K562 (cell line): ENCODE measurements at regions not wholly inside any gene's neighbourhood (a gene's known extent, or its start where the extent isn't known, plus 50 kb on each side); places are given as distances from the start of the nearest gene placed in this dataset.

Experiments used
- BHLHE40 ChIP-seq: IDR thresholded peaks from 2 replicates; pipeline ENCODE4 v1.6.1; 2011; ENCODE audit warnings: low read length, improper control_type of control experiment
- HNRNPLL ChIP-seq: fragments of 200-400 bp; formaldehyde crosslinking; IDR thresholded peaks from 2 replicates; pipeline ENCODE4 v1.6.1; 2017; ENCODE audit warnings: low read length, low read depth, mild to moderate bottlenecking; ENCODE audit not compliant: poor library complexity, severe bottlenecking
- MTF1 ChIP-seq: fragments of 250-450 bp; sonication (Bioruptor Pico); IDR thresholded peaks from 2 replicates; pipeline ENCODE4 v1.9.0; 2021; ENCODE audit warnings: moderate library complexity, mild to moderate bottlenecking, inconsistent platforms, borderline replicate concordance
- NR4A1 ChIP-seq, 2 experiments: fragments of 250-450 bp in 1 of 2; fragments of 450-650 bp in 1 of 2; sonication (Bioruptor Pico) in 1 of 2; IDR thresholded peaks; 2 replicates each; pipeline versions ENCODE4 v1.4.0 to v1.6.1; 2016 to 2020; ENCODE audit warnings: mild to moderate bottlenecking in 2 of 2, missing compliant biosample characterization in 1 of 2, missing genetic modification characterization in 1 of 2, moderate library complexity in 1 of 2
- RBM25 ChIP-seq: fragments of 200-400 bp; formaldehyde crosslinking; IDR thresholded peaks from 2 replicates; pipeline ENCODE4 v1.6.1; 2018; ENCODE audit warnings: low read length, low read depth, moderate library complexity; ENCODE audit not compliant: severe bottlenecking
- SIN3B ChIP-seq: fragments of 450-650 bp; IDR thresholded peaks from 2 replicates; pipeline ENCODE4 v1.6.1; 2017; ENCODE audit warnings: low read depth, mild to moderate bottlenecking, moderate library complexity
- ZNF561 ChIP-seq: fragments of 450-650 bp; formaldehyde crosslinking; conservative IDR thresholded peaks from 2 replicates; pipeline ENCODE4 v1.4.0; 2020; ENCODE audit warnings: mild to moderate bottlenecking, moderate library complexity
- TF ChIP-seq, protein P1 (sequence below): fragments of 450-650 bp; formaldehyde crosslinking; IDR thresholded peaks from 2 replicates; pipeline ENCODE4 v1.4.0; 2022; ENCODE audit warnings: missing genetic modification characterization
- TF ChIP-seq, protein P2 (sequence below): fragments of 250-450 bp; sonication (Bioruptor Pico); IDR thresholded peaks from 2 replicates; pipeline ENCODE4 v1.8.0; 2021; ENCODE audit warnings: moderate library complexity, mild to moderate bottlenecking, inconsistent platforms
- TF ChIP-seq, protein P3 (sequence below), 3 experiments: IDR thresholded peaks in 2 of 3; conservative IDR thresholded peaks in 1 of 3; 2 replicates each; pipeline ENCODE4 v1.5.1; 2011 to 2012; ENCODE audit warnings: low read length in 3 of 3, mild to moderate bottlenecking in 3 of 3, control low read depth in 2 of 3, improper control_type of control experiment in 1 of 3, inconsistent platforms in 1 of 3, low read depth in 1 of 3, mixed read lengths in 1 of 3, moderate library complexity in 1 of 3; ENCODE audit not compliant: insufficient read depth in 2 of 3
- TF ChIP-seq, protein P4 (sequence below): fragments of 450-650 bp; formaldehyde crosslinking; IDR thresholded peaks from 2 replicates; pipeline ENCODE4 v1.4.0; 2020; ENCODE audit warnings: mild to moderate bottlenecking

DNA sequence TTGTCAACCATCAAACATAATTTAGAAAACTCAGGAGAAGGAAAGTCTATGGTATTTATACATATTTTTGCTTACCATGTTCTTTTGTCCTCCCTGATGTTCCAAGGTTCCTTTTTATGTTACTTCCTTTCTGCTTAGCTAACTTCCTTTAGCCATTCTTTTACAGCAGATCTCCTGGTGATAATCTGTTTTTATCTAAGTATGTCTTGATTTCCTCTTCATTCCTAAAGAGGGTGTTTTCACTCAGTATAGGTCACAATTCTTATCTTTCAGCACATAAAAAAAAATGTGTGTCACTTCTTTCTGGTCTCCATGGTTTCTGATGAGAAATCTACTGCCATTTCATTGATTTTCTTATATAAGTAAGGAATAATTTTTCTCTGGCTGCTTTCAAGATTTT, 384.4 kb upstream of the PDE4D start:
- TF ChIP-seq RBM25 (no peak), NR4A1 (CRISPR knock-in tag; IDR thresholded peaks at IDR 0.05) (no peak), NR4A1 (tag; IDR thresholded peaks at IDR 0.05) (no peak), BHLHE40 (no peak), HNRNPLL (no peak), MTF1 (CRISPR knock-in tag) (no peak), ZNF561 (CRISPR knock-in tag) (no peak), SIN3B (no peak)
- TF ChIP-seq, protein P1, sequence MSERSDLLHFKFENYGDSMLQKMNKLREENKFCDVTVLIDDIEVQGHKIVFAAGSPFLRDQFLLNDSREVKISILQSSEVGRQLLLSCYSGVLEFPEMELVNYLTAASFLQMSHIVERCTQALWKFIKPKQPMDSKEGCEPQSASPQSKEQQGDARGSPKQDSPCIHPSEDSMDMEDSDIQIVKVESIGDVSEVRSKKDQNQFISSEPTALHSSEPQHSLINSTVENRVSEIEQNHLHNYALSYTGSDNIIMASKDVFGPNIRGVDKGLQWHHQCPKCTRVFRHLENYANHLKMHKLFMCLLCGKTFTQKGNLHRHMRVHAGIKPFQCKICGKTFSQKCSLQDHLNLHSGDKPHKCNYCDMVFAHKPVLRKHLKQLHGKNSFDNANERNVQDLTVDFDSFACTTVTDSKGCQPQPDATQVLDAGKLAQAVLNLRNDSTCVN (CRISPR knock-in tag), result no peak
- TF ChIP-seq, protein P2, sequence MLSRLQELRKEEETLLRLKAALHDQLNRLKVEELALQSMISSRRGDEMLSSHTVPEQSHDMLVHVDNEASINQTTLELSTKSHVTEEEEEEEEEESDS (CRISPR knock-in tag), result no peak
- TF ChIP-seq, protein P3, sequence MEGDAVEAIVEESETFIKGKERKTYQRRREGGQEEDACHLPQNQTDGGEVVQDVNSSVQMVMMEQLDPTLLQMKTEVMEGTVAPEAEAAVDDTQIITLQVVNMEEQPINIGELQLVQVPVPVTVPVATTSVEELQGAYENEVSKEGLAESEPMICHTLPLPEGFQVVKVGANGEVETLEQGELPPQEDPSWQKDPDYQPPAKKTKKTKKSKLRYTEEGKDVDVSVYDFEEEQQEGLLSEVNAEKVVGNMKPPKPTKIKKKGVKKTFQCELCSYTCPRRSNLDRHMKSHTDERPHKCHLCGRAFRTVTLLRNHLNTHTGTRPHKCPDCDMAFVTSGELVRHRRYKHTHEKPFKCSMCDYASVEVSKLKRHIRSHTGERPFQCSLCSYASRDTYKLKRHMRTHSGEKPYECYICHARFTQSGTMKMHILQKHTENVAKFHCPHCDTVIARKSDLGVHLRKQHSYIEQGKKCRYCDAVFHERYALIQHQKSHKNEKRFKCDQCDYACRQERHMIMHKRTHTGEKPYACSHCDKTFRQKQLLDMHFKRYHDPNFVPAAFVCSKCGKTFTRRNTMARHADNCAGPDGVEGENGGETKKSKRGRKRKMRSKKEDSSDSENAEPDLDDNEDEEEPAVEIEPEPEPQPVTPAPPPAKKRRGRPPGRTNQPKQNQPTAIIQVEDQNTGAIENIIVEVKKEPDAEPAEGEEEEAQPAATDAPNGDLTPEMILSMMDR (IDR thresholded peaks at IDR 0.05 in 2 of 3, conservative IDR thresholded peaks at IDR 0.05 in 1 of 3; ENCODE audit: insufficient read depth in 2 of 3, low read depth in 1 of 3, low read length in 3 of 3), result no peak
- TF ChIP-seq, protein P4, sequence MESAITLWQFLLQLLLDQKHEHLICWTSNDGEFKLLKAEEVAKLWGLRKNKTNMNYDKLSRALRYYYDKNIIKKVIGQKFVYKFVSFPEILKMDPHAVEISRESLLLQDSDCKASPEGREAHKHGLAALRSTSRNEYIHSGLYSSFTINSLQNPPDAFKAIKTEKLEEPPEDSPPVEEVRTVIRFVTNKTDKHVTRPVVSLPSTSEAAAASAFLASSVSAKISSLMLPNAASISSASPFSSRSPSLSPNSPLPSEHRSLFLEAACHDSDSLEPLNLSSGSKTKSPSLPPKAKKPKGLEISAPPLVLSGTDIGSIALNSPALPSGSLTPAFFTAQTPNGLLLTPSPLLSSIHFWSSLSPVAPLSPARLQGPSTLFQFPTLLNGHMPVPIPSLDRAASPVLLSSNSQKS (CRISPR knock-in tag), result no peak
